Progenitor cell of endocrine pancreas (in vitro differentiated cells): ENCODE measurements at regions not wholly inside any gene's neighbourhood (a gene's known extent, or its start where the extent isn't known, plus 50 kb on each side); places are given as distances from the start of the nearest gene placed in this dataset.

Source experiments
- DNase-seq: peaks from one replicate; pipeline ENCODE4 v3.0.0; 2021; ENCODE audit warnings: low spot score; ENCODE audit not compliant: unreplicated experiment
- H3K27ac Mint-ChIP-seq: 2 replicates; pipeline ENCODE4 v1.8.0; 2021; ENCODE audit warnings: mild to moderate bottlenecking, moderate library complexity, mixed read lengths
- H3K27me3 Mint-ChIP-seq: 2 replicates; pipeline ENCODE4 v1.8.0; 2021; ENCODE audit warnings: mixed read lengths
- H3K36me3 Mint-ChIP-seq: 2 replicates; pipeline ENCODE4 v1.8.0; 2022; ENCODE audit warnings: mixed read lengths; ENCODE audit not compliant: insufficient read depth
- H3K4me1 Mint-ChIP-seq: 2 replicates; pipeline ENCODE4 v1.8.0; 2021; ENCODE audit warnings: low read depth, mixed read lengths
- H3K4me3 Mint-ChIP-seq: 2 replicates; pipeline ENCODE4 v1.8.0; 2021; ENCODE audit warnings: low read depth, mild to moderate bottlenecking, moderate library complexity, mixed read lengths
- H3K9me3 Mint-ChIP-seq: 2 replicates; pipeline ENCODE4 v1.8.0; 2021; ENCODE audit warnings: low read depth, mixed read lengths
- CTCF ChIP-seq: fragments of 200-600 bp; sonication (generic); IDR thresholded peaks from one replicate; pipeline ENCODE4 v1.5.0; 2021; ENCODE audit warnings: antibody characterized with exemption, mild to moderate bottlenecking; ENCODE audit not compliant: unreplicated experiment

- no peak for DNase-seq
- TF ChIP-seq CTCF: no peak
- Mint-ChIP-seq H3K27me3 (no peaks in the 10 kb centered on the region), H3K27ac (no peak overlapping the region), H3K9me3 (peaks cover 3% of the 10 kb centered on the region), H3K36me3 (no peaks in the 10 kb centered on the region), H3K4me1 (peaks cover 2% of the 10 kb centered on the region), H3K4me3 (no peak overlapping the region)
These were observed 465.0 kb downstream of the KCTD8 start for GRCh38 chr4:43983610-43984009.

- no peak for DNase-seq
- Mint-ChIP-seq H3K27me3 (no peaks in the 10 kb centered on the region), H3K36me3 (no peaks in the 10 kb centered on the region), H3K27ac (no peak overlapping the region), H3K9me3 (peaks cover 3% of the 10 kb centered on the region), H3K4me1 (peaks cover 21% of the 10 kb centered on the region), H3K4me3 (no peak overlapping the region)
- no peak for TF ChIP-seq CTCF
These were observed 461.2 kb downstream of the KCTD8 start for GRCh38 chr4:43987331-43987944.

GRCh38 chr4:43990551-43990950 is 458.1 kb downstream of the KCTD8 start:
- no peaks in the 10 kb centered on the region for H3K36me3 Mint-ChIP-seq
- H3K4me1 Mint-ChIP-seq: peaks cover 37% of the 10 kb centered on the region
- DNase-seq: no peak
- H3K27me3 Mint-ChIP-seq: no peaks in the 10 kb centered on the region
- H3K27ac Mint-ChIP-seq: no peak overlapping the region
- no peak for TF ChIP-seq CTCF
- H3K9me3 Mint-ChIP-seq: no peaks in the 10 kb centered on the region
- no peak overlapping the region for H3K4me3 Mint-ChIP-seq

GRCh38 chr4:43990963-43991362 is 457.6 kb downstream of the KCTD8 start:
- Mint-ChIP-seq H3K9me3 (no peaks in the 10 kb centered on the region), H3K4me3 (no peak overlapping the region), H3K4me1 (peaks cover 37% of the 10 kb centered on the region), H3K36me3 (no peaks in the 10 kb centered on the region), H3K27ac (no peak overlapping the region), H3K27me3 (no peaks in the 10 kb centered on the region)
- TF ChIP-seq CTCF: no peak
- DNase-seq: no peak

- TF ChIP-seq CTCF: no peak
- Mint-ChIP-seq H3K4me3 (no peak overlapping the region), H3K27me3 (no peaks in the 10 kb centered on the region), H3K9me3 (no peaks in the 10 kb centered on the region), H3K27ac (peak overlapping the region; percentile 30), H3K4me1 (peaks cover 37% of the 10 kb centered on the region), H3K36me3 (no peaks in the 10 kb centered on the region)
- no peak for DNase-seq
These were observed 456.1 kb downstream of the KCTD8 start for GRCh38 chr4:43992552-43992951.
